EL (cell line): ENCODE measurements at regions not wholly inside any gene's neighbourhood (a gene's known extent, or its start where the extent isn't known, plus 50 kb on each side); places are given as distances from the start of the nearest gene placed in this dataset.

Source experiments
- DNase-seq: peaks from one replicate; pipeline ENCODE4 v3.0.0-alpha.2; 2016

GRCh38 chr3:21138085-21138484 lies 612.9 kb downstream of the ZNF385D start:
- no peak for DNase-seq

DNA sequence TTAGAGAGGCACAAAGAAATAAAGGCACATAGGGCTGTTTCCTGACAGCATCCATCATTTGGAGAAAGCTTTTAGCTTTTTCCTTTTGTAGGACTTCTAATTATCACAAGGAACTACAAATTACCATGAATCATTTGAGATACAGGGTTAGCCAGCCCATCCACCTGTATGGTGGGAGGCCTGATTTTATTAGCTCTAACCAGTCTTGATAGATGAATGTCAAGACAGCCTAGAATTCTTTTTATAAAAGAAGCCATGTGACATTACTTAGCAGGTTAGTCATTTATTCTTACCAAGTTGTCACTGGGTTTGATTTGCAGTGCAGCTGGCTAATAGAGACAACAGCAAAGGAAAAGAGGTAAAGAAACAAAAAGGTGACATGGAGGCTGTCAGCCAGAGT lies 618.1 kb downstream of the ZNF385D start:
- DNase-seq: no peak

GRCh38 chr3:21120826-21121225 lies 630.2 kb downstream of the ZNF385D start:
- no peak for DNase-seq

DNA sequence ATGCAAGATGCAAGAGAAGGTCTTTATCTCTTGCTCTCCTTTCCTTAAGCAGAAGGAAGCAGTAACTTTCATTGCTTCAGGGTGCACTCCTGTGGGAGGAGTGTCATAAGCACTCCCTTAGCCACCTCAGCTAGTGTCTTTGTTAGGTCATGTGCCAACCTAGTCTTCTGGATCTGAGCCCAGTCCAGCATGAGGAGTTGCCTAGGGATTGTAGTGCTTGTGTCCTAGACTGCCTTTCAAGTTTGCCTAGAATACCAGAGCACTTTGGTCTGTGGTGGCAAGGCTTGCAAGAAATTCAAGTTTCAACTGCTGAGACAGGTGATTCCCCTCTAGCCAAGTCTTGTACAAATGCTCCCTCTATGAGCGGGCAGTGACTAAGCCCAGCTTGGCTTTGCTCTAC lies 633.6 kb downstream of the ZNF385D start:
- DNase-seq: no peak

DNA sequence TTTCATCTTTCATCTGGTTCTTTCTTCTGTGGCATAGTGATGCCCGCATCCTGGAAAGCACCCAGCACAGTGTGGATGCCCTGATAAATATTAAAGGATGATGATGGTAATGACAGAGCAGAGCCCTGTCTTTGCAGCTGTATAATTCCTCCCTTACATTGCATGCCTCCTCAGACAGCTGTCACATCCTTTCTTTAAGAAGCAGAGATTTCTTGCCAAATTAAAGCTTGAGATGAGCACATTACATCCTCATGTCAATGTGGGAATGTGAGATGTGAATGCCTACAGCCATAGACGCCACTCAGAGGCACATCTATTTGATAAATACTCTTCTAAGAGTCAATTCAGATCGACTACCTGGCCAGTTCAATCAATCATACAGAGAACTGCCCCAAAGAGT lies 642.0 kb downstream of the ZNF385D start:
- DNase-seq: no peak

- DNase-seq: no peak
Measured at GRCh38 chr3:21105784-21106183, 645.2 kb downstream of the ZNF385D start.

DNA sequence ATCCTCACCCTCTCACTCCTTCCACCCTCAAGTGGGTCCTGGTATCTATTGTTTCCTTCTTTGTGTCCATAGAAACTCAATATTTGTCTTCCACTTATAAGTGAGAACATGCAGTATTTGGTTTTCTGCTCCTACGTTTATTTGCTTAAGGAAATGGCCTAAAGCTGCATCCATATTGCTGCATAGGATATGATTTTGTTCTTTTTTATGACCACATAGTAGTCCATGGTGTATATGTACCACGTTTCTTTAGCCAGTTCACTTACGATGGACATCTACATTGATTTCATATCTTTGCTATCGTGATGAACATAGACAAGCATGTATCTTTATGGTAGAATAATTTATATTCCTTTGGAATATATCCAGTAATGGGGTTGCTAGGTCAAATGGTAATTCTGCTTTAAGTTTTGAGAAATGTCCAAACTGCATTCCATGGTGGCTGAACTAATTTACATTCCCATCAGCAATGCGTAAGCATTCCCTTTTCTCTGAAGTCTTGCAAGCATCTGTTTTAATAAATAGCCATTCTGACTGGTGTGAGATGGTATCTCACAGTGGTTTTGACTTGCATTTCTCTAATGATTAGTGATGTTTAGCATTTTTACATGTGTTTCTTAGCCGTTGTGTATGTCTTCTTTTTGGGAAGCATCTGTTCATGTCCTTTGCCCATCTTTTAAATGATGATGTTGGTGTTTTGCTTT lies 650.2 kb downstream of the ZNF385D start:
- peak; percentile 1 for DNase-seq

DNA sequence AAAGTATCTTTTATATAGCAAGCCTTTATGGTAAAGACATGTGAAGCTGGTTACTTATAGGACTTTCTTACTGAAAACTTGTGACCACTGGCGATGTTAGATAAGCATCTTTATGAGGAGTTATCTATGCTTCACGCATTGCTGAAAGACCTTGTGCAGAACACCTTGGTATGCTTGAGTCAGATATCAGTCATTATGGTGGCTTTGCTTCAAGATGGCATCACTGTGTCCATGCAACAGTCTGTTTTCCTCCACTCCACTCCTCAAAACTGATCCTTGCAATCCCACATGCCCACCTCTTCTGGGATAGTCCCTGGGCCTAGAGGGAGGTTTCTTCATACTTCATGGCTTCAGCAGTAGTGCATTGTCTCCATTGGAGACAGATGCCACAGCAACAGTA lies 656.3 kb downstream of the ZNF385D start:
- no peak for DNase-seq

GRCh38 chr3:21073561-21073960 lies 677.4 kb downstream of the ZNF385D start:
- DNase-seq: no peak

GRCh38 chr3:21067031-21067813 lies 683.8 kb downstream of the ZNF385D start:
- no peak for DNase-seq

- DNase-seq: no peak
Measured at GRCh38 chr3:21062831-21063294, 688.1 kb downstream of the ZNF385D start.

- DNase-seq: no peak
Measured at GRCh38 chr3:21059404-21059803, 691.6 kb downstream of the ZNF385D start.

- DNase-seq: no peak
Measured at GRCh38 chr3:21056293-21056692, 694.7 kb downstream of the ZNF385D start.

GRCh38 chr3:21055015-21055414 lies 696.0 kb downstream of the ZNF385D start:
- no peak for DNase-seq

DNA sequence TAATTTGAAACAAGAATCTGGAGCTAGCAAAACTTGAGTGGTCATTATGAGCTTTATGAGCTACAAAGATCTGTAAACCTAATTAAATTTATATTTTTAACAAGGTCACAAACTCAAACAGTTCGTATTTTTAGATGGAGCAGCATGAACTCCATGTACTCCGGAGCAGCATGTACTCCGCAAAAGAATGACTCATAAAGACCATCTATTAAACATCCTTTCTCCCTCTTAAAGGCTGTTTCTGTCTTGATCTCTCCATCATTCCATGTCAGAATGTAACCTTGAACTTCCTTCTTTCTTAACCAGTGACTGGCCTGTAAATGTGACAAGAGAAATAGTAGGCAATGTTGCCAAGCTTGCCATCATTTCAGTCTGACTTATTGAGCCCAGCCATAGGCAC lies 696.9 kb downstream of the ZNF385D start:
- peak; percentile 4 for DNase-seq

GRCh38 chr3:21049334-21050062 lies 701.5 kb downstream of the ZNF385D start:
- no peak for DNase-seq

- no peak for DNase-seq
Measured at GRCh38 chr3:21043139-21043538, 707.9 kb downstream of the ZNF385D start.

GRCh38 chr3:21042184-21042583 lies 708.8 kb downstream of the ZNF385D start:
- DNase-seq: no peak

DNA sequence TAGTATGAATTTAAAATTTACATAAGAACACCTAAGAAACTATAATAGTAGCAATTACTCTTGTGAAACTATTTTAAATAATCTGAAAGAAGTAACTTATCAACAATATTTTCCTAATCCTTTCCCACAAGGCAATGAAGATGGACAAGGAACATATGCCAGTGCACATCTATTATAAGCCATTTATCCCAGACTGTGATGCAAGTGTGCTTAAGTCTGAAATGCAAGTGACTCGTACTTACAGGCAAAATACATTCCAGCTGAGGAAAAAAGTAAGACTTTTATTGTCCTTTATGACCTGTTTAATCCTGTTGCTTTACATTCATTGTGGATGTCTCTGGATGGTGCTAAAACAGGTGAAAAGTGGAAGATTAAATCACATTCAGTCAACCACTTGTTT lies 709.4 kb downstream of the ZNF385D start:
- no peak for DNase-seq

DNA sequence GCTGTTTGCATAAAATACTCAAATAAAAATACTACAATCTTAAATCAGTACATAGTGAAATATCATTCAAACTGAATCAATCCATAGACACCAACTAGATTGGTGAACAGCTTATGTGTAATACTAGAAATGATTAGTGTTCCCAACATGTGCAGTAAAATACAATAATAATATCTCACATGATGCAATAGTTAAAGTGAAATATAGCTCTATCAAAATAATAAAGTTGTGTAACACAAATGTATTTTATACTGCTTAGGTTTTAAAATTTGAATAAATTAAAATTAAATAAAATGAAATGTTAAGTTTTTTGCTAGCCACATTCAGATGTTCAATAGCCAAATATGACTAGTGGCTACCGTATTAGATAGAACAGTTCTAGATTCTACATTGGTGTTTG lies 714.1 kb downstream of the ZNF385D start:
- no peak for DNase-seq

- DNase-seq: no peak
Measured at GRCh38 chr3:21028412-21028811, 722.6 kb downstream of the ZNF385D start.

DNA sequence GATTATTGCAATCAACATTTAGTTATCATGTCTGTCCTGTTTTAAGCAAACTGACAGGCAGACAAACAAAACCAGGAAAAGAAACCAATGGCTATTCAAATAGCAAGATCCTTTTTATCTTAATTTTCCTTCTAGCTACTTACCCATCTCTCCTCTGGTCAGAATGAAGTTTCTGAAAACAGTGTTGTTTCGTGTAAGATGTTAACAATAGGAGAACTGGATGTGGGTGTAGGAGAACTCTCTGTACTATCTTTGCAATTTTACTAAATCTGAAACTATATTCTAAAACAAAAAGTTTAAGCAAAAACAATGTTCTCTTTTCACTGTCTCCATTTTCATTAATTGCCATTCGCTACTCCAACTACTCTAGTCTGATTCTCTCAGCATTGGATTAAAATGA lies 726.4 kb downstream of the ZNF385D start:
- no peak for DNase-seq

GRCh38 chr3:21020681-21021080 lies 730.3 kb downstream of the ZNF385D start:
- DNase-seq: no peak

GRCh38 chr3:21020043-21020442 lies 731.0 kb downstream of the ZNF385D start:
- DNase-seq: no peak
